Renal pelvis (tissue), 1 donor: ENCODE measurements at regions not wholly inside any gene's neighbourhood (a gene's known extent, or its start where the extent isn't known, plus 50 kb on each side); places are given as distances from the start of the nearest gene placed in this dataset.

Experiments
- DNase-seq: peaks from one replicate; pipeline ENCODE4 v3.0.0-alpha.2; 2013

DNA sequence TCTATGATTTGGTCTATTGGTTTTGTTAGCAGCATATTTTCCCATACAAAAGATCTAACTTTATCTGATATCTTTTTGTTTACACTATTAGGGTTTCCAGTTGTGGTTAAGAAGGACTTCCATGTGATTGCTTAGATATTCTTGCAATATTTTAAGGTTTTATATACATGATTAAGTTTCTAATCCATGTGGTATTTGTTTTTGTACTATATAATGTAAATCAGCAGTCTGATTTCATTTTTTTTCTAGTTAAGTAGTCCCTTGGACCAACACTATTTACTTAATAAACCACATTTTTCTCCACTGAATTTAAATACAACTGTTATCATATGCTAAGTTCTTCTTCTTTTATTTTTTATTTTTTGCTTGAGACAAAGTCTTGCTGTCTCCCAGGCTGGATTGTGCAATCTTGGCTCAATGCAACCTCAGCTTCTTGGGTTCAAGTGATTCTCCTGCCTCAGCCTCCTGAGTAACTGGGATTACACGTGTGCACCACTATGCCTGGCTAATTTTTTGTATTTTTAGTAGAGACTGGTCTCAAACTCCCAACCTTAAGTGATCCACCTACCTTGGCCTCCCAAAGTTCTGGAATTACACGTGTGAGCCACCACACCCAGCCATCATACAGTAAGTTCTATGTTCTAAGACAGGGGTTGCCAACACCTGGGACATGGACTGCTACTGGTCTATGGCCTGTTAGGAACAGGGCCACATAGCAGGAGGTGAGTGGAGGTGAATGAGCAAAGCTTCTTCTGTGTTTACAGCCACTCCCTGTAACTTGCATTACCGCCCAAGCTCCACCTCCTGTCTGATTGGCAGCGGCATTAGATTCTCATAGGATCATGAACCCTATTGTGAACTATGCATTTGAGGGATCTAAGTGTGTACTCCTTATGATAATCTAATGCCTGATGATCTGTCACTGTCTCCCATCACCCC lies 58.5 kb upstream of the RAB27B start:
- no peak for DNase-seq

DNA sequence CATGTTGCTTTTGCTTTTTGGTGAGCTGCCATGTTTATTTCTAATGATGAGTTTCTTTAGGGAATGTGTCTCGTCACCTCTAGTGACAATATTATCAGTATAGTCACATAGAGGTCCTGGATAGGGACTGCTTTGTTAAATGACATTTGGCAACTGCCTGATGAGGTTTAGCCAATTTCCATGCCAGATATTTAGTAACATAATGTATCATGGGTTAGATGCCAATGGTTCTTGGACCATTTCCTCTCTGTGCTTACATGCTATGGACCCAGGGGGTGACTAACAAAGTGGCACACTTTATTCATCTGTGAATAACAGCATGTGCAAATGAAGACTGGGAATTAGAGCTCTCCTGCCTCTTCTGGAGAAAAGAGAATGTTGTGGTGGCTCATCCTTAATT lies 56.2 kb upstream of the RAB27B start:
- no peak for DNase-seq

DNA sequence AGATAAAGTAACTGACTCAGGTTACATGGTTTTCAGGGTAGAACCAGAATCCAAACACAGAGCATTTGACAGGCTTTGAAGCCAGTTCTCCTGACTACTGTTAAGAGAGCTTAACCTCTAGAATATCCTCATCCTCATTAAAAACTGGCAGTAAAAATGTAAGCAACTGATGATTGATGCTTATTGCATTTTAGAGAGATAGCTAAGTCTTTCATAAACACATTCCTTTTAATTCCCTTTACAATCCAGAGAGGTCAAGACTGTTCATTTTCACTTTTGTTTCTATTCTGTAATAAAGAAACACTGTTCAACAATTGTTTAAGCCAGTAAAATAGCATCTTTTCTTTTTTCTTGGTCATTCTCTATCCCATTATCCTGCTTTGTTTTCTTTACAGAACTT lies 53.9 kb upstream of the RAB27B start:
- DNase-seq, result no peak

DNA sequence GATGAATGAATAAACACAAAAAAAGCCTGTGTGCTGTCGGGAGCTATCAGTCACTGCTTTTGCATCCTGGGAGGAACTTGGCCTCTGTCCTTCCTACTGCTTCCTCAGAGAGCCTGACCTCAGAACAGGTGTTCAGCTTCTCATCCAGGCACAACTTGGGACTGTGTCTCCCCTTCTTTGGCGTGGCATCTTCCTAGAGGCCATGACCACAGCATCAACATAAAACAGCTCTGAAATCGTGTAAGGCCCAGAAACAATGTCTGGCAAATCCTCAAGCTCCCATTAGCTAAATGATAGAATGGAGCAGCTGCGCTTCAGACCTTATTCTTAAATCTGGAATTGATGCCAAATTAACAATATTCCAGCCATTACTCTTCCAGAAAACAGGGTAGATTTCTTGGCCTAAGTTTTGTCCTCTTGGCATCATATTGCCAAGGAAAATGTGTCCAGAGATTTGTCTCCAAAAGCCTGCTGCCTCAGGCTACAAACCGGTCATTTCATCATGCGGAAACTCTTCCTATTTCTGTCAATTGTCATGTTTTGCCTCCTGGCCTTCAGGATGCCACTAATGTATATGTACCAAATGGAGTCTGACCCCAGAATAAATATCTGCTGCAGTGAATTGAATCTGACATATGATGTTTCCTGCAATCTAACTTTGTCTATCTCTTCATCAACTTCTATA lies 53.2 kb upstream of the RAB27B start:
- DNase-seq, result no peak

DNA sequence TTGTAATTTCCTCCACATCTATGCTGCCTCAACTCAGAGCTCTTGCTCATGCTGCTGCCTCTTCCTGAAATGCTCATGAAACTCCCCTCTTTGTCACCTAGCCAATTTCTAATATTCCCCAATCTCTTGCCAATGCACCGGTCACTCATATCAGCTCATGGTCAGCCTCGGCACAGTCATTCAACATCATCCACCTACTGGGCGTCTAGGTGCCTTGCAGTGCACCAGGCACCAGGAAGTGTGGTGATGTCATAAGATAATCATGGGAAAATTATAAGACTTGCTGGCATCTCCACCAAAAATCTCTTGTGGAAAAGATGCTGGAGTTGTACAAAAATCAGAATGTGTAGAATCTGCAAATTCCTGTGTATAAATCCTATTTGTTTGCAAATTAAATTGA lies 52.6 kb upstream of the RAB27B start:
- DNase-seq, result no peak

DNA sequence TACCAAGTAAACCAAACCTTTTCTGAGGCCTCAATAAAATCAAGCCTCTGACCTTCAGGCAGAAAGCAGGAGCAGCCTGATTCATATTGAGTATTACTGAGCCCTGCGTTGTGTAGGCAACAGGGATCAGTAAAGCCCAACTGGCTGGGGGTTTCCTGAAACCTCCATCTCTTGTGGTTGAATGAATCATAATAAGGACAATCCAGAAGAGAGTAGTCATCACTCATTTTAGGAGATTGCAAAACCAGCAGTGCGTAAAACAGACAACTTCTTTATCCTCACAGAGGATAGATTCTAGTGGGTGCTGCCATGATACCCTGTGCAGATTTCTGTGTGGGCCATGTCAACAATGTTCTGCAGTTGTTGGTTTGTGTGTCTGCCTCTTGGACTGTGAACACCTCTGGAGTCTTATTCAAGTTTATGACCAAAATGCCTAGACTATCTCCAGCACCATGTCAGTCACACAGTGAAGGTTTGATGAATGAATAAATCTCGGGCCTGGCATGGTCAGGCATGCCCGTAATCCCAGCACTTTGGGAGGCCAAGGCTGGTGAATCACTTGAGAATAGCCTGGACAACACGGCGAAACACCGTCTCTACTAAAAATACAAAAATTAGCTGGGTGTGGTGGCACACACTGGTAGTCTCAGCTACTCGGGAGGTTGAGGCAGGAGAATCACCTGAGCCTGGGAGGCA lies 51.8 kb upstream of the RAB27B start:
- DNase-seq, result no peak

DNA sequence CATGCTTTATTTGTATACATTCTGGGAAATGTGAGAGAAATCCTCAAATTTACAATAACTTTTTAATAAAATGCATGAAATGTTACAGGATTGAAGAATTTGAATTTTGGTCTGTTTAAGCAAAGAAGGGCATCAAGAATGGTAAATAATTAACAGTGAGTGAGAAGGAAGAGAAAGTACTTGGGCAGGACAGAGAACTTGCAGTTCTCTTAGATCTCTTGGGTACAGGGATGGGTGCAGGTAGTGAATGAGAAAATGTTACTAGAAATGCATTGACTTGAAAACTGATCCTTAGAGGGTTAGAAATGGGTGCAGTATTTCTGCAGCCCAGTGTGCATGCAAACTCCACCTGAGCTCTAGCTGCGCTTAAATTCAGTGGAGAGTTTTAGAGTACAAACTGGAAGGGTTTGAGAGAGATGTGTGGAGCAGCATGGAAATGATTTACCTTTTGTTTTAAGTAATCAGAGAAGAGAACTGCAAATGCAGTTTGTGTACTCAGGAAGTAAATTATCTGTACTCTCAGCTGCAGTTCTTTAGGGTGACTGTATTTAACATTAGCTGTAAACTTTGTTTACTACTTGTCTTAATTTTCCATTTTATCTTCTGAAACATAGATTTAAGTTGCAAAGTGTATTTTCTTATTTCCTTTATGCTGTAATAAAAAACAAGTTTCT lies 51.0 kb upstream of the RAB27B start:
- DNase-seq, result no peak

DNA sequence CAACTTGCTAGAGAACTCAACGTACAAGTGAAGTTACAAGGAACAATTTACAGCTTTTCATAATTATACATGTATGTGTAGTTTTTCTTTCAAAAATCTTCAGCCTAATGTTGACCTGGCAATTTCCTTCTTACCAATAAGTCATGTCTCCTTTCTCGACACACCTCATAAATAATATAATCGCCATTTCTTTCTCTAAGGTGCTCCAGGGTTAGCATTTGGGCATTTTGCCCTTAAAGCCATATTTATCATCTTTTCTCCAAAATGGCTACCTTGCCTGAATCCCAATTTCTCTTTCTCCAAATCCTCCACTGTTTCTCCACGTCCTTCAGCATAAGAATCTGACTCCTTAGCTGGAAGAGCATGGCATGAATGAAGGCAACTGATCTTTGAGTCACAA lies 50.3 kb upstream of the RAB27B start:
- no peak for DNase-seq
